Naive thymus-derived CD8-positive, alpha-beta T cell (primary cell): ENCODE measurements at regions not wholly inside any gene's neighbourhood (a gene's known extent, or its start where the extent isn't known, plus 50 kb on each side); places are given as distances from the start of the nearest gene placed in this dataset.
"Not testable (repeated sequence)": the region's sequence is repeated elsewhere in the genome, so short reads cannot be mapped to it uniquely, and the experiment has no call there.

Experiments used
- ATAC-seq, 2 donors: fragments of 150-1000 bp; cut with Tn5 transposase in 1 of 2; sonication (Bioruptor Pico), chemical (Tn5 transposase) in 1 of 2; 1 replicate in 1 of 2; 2 replicates in 1 of 2; pipeline ENCODE4 v1.10.0; 2021; ENCODE audit warnings: mild to moderate bottlenecking in 2 of 2, moderate library complexity in 2 of 2
- POLR2A ChIA-PET: fragments of 350-600 bp; sonication (Branson Sonifier 250); formaldehyde crosslinking; loops from one replicate; lab custom pipeline; 2021; ENCODE audit warnings: antibody characterized with exemption; lab: Charles Lee
- DNase-seq, 10 donors: peaks; one replicate each; pipeline versions ENCODE4 v3.0.0 to v3.0.0-alpha.2; 2020 to 2022
- H3K27ac Mint-ChIP-seq, 10 donors: one replicate each; pipeline ENCODE4 v1.8.0; 2020 to 2022; ENCODE audit warnings: mild to moderate bottlenecking in 10 of 10, mixed read lengths in 10 of 10, moderate library complexity in 4 of 10, inconsistent platforms in 1 of 10
- H3K27me3 Mint-ChIP-seq, 5 donors: one replicate each; pipeline ENCODE4 v1.8.0; 2021 to 2022; ENCODE audit warnings: mixed read lengths in 5 of 5
- H3K36me3 Mint-ChIP-seq, 3 donors: one replicate each; pipeline ENCODE4 v1.8.0; 2020 to 2022; ENCODE audit warnings: mixed read lengths in 3 of 3, mild to moderate bottlenecking in 2 of 3, inconsistent platforms in 1 of 3
- H3K4me1 Mint-ChIP-seq, 4 donors: one replicate each; pipeline ENCODE4 v1.8.0; 2021 to 2022; ENCODE audit warnings: mixed read lengths in 4 of 4
- H3K4me3 Mint-ChIP-seq, 10 donors: one replicate each; pipeline ENCODE4 v1.8.0; 2020 to 2022; ENCODE audit warnings: mild to moderate bottlenecking in 10 of 10, mixed read lengths in 10 of 10, moderate library complexity in 6 of 10, inconsistent platforms in 1 of 10
- H3K9me3 Mint-ChIP-seq, 9 donors: one replicate each; pipeline ENCODE4 v1.8.0; 2020 to 2022; ENCODE audit warnings: mixed read lengths in 9 of 9, mild to moderate bottlenecking in 3 of 9, inconsistent platforms in 1 of 9, moderate library complexity in 1 of 9

- ATAC-seq (no peak), DNase-seq (no peak)
- Mint-ChIP-seq H3K36me3 (no peaks in the 10 kb centered on the region), H3K4me3 (peak overlapping the region in 3 of 10 donors; percentile 6 to 62 (median 8)), H3K4me1 (peaks cover 7 to 18% (median 14%) of the 10 kb centered on the region in 4 donors), H3K9me3 (no peaks in the 10 kb centered on the region), H3K27me3 (no peaks in the 10 kb centered on the region), H3K27ac (peak overlapping the region in 2 of 10 donors; percentile 69 to 80)
- POLR2A ChIA-PET = interaction anchor here (0.6 kb wide), 1 partner anchor 93 kb away, joined by 3 read pairs; no protein-coding TSS in a partner anchor
These were observed 51.8 kb downstream of the TEX44 start for GRCh38 chr2:231644426-231644825.

GRCh38 chr2:231646476-231646875 lies 53.8 kb downstream of the TEX44 start:
- H3K27ac Mint-ChIP-seq = peak overlapping the region in 1 of 10 donors; percentile 17
- H3K9me3 Mint-ChIP-seq = no peaks in the 10 kb centered on the region
- no peaks in the 10 kb centered on the region for H3K36me3 Mint-ChIP-seq
- H3K4me3 Mint-ChIP-seq = no peak overlapping the region
- POLR2A ChIA-PET = no interaction called here
- ATAC-seq = no peak
- no peaks in the 10 kb centered on the region for H3K27me3 Mint-ChIP-seq
- DNase-seq = no peak
- H3K4me1 Mint-ChIP-seq = peaks cover 7 to 18% (median 14%) of the 10 kb centered on the region in 4 donors

- ATAC-seq (peak; percentile 63 to 86), DNase-seq (peak in 8 of 10 donors; percentile 20 to 47 (median 34))
- POLR2A ChIA-PET = no interaction called here
- Mint-ChIP-seq H3K36me3 (no peaks in the 10 kb centered on the region), H3K27me3 (no peaks in the 10 kb centered on the region), H3K9me3 (no peaks in the 10 kb centered on the region), H3K4me1 (peaks cover 0 to 6% (median 4%) of the 10 kb centered on the region in 4 donors), H3K27ac (peak overlapping the region in 1 of 10 donors; percentile 56), H3K4me3 (no peak overlapping the region)
These were observed 56.0 kb downstream of the TEX44 start for GRCh38 chr2:231648579-231649174.

GRCh38 chr2:231651561-231651960 lies 56.8 kb upstream of the PTMA start:
- not testable (repeated sequence) for H3K27ac Mint-ChIP-seq, H3K36me3 Mint-ChIP-seq, H3K4me3 Mint-ChIP-seq, H3K27me3 Mint-ChIP-seq, ATAC-seq, H3K4me1 Mint-ChIP-seq, H3K9me3 Mint-ChIP-seq, DNase-seq
- POLR2A ChIA-PET = interaction anchor here (0.7 to 1.0 kb wide), 2 partner anchors 35 to 38 kb away, joined by 3 to 4 read pairs; no protein-coding TSS in a partner anchor

GRCh38 chr2:231655488-231655887 lies 52.8 kb upstream of the PTMA start:
- H3K4me1 Mint-ChIP-seq = peaks cover 0 to under 1% (median 0%) of the 10 kb centered on the region in 4 donors
- POLR2A ChIA-PET = interaction anchor here (1.1 to 1.2 kb wide), 2 partner anchors 13 to 53 kb away, joined by 4 to 8 read pairs; partner anchors contain the start of gene PTMA
- H3K27ac Mint-ChIP-seq = no peak overlapping the region
- no peaks in the 10 kb centered on the region for H3K36me3 Mint-ChIP-seq
- H3K4me3 Mint-ChIP-seq = no peak overlapping the region
- no peaks in the 10 kb centered on the region for H3K27me3 Mint-ChIP-seq
- ATAC-seq (no peak), DNase-seq (no peak)
- no peaks in the 10 kb centered on the region for H3K9me3 Mint-ChIP-seq

- no peak overlapping the region for H3K27ac Mint-ChIP-seq
- H3K27me3 Mint-ChIP-seq = no peaks in the 10 kb centered on the region
- H3K9me3 Mint-ChIP-seq = no peaks in the 10 kb centered on the region
- DNase-seq = no peak
- H3K36me3 Mint-ChIP-seq = no peaks in the 10 kb centered on the region
- ATAC-seq = no peak
- H3K4me1 Mint-ChIP-seq = peaks cover 0 to 4% (median under 1%) of the 10 kb centered on the region in 4 donors
- no peak overlapping the region for H3K4me3 Mint-ChIP-seq
- POLR2A ChIA-PET = interaction anchor here (0.6 to 1.2 kb wide), 4 partner anchors 14 to 1733 kb away, joined by 3 to 8 read pairs (median 4); partner anchors contain the start of gene PTMA
These were observed 52.4 kb upstream of the PTMA start for GRCh38 chr2:231655894-231656293.
